NB4 (cell line): ENCODE measurements at regions not wholly inside any gene's neighbourhood (a gene's known extent, or its start where the extent isn't known, plus 50 kb on each side); places are given as distances from the start of the nearest gene placed in this dataset.

Experiments
- MAX ChIP-seq: IDR thresholded peaks from 2 replicates; pipeline ENCODE4 v1.6.1; 2011; ENCODE audit warnings: low read depth, low read length
- TF ChIP-seq, protein P1 (sequence below): IDR thresholded peaks from one replicate; pipeline ENCODE4 v1.5.1; 2012; ENCODE audit warnings: low read depth, low read length

GRCh38 chr1:37096523-37096922, 62.2 kb upstream of the GRIK3 start:
- TF ChIP-seq, protein P1, sequence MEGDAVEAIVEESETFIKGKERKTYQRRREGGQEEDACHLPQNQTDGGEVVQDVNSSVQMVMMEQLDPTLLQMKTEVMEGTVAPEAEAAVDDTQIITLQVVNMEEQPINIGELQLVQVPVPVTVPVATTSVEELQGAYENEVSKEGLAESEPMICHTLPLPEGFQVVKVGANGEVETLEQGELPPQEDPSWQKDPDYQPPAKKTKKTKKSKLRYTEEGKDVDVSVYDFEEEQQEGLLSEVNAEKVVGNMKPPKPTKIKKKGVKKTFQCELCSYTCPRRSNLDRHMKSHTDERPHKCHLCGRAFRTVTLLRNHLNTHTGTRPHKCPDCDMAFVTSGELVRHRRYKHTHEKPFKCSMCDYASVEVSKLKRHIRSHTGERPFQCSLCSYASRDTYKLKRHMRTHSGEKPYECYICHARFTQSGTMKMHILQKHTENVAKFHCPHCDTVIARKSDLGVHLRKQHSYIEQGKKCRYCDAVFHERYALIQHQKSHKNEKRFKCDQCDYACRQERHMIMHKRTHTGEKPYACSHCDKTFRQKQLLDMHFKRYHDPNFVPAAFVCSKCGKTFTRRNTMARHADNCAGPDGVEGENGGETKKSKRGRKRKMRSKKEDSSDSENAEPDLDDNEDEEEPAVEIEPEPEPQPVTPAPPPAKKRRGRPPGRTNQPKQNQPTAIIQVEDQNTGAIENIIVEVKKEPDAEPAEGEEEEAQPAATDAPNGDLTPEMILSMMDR, result peak; percentile 18
- no peak for TF ChIP-seq MAX
